CD14-positive monocyte (primary cell): ENCODE measurements at regions not wholly inside any gene's neighbourhood (a gene's known extent, or its start where the extent isn't known, plus 50 kb on each side); places are given as distances from the start of the nearest gene placed in this dataset.

Experiments
- DNase-seq, 3 donors: peaks; one replicate each; pipeline ENCODE4 v3.0.0-alpha.2; 2011 to 2022
- H2AFZ ChIP-seq: 2 replicates; pipeline ENCODE4 v1.6.0; 2012; ENCODE audit warnings: mild to moderate bottlenecking, low read depth, low read length, inconsistent platforms; ENCODE audit not compliant: insufficient read depth, poor library complexity, severe bottlenecking
- H3K27ac ChIP-seq, 2 donors: 1 replicate in 1 of 2; 2 replicates in 1 of 2; pipeline ENCODE4 v1.5.1; 2012 to 2013; ENCODE audit warnings: low read length in 2 of 2, control low read depth in 1 of 2, inconsistent platforms in 1 of 2, low read depth in 1 of 2, mild to moderate bottlenecking in 1 of 2
- H3K27me3 ChIP-seq, 2 donors: one replicate each; pipeline versions ENCODE4 v1.6.0 to v1.6.1; 2011 to 2013; ENCODE audit warnings: low read length in 2 of 2; ENCODE audit not compliant: control insufficient read depth in 2 of 2, insufficient read depth in 2 of 2
- H3K36me3 ChIP-seq, 2 donors: replicated peaks in 1 of 2; 1 replicate in 1 of 2; 2 replicates in 1 of 2; pipeline versions ENCODE4 v1.5.1 to v1.6.1; 2012 to 2013; ENCODE audit warnings: low read length in 2 of 2, control low read depth in 1 of 2, inconsistent platforms in 1 of 2, mild to moderate bottlenecking in 1 of 2; ENCODE audit not compliant: insufficient read depth in 2 of 2, control insufficient read depth in 1 of 2
- H3K4me1 ChIP-seq, 2 donors: 1 replicate in 1 of 2; 2 replicates in 1 of 2; pipeline versions ENCODE4 v1.5.1 to v1.6.1; 2012 to 2013; ENCODE audit warnings: low read length in 2 of 2, control low read depth in 1 of 2, inconsistent platforms in 1 of 2, mild to moderate bottlenecking in 1 of 2, moderate library complexity in 1 of 2; ENCODE audit not compliant: insufficient read depth in 2 of 2, control insufficient read depth in 1 of 2
- H3K4me2 ChIP-seq: replicated peaks from 2 replicates; pipeline ENCODE3; 2012; ENCODE audit warnings: low read length, moderate library complexity, mild to moderate bottlenecking; ENCODE audit not compliant: poor library complexity, severe bottlenecking; ENCODE audit errors: extremely low read depth
- H3K4me3 ChIP-seq, 3 experiments: fragments of 200-600 bp in 1 of 3; sonication (generic) in 1 of 3; replicated peaks in 1 of 3; 1 replicate in 2 of 3; 2 replicates in 1 of 3; pipeline ENCODE4 v1.5.1; 2011 to 2013; ENCODE audit warnings: low read length in 3 of 3, mild to moderate bottlenecking in 3 of 3, control low read depth in 2 of 3, low read depth in 2 of 3, inconsistent platforms in 1 of 3, moderate library complexity in 1 of 3
- H3K79me2 ChIP-seq: 2 replicates; pipeline ENCODE4 v1.6.0; 2012; ENCODE audit warnings: mild to moderate bottlenecking, control low read depth, inconsistent platforms, low read length, moderate library complexity; ENCODE audit not compliant: insufficient read depth
- H3K9ac ChIP-seq: 2 replicates; pipeline ENCODE4 v1.6.0; 2017; ENCODE audit warnings: low read length, mild to moderate bottlenecking; ENCODE audit not compliant: insufficient read depth, poor library complexity, severe bottlenecking
- H3K9me3 ChIP-seq, 2 donors: replicated peaks in 1 of 2; 1 replicate in 1 of 2; 2 replicates in 1 of 2; pipeline versions ENCODE4 v1.5.1 to v1.6.1; 2012 to 2013; ENCODE audit warnings: low read length in 2 of 2, control low read depth in 1 of 2; ENCODE audit not compliant: control insufficient read depth in 1 of 2, insufficient read depth in 1 of 2
- H4K20me1 ChIP-seq: 2 replicates; pipeline ENCODE4 v1.6.0; 2012; ENCODE audit warnings: mild to moderate bottlenecking, low read length, control low read depth, moderate library complexity; ENCODE audit not compliant: insufficient read depth
- H3K27ac Mint-ChIP-seq, 7 donors: one replicate each; pipeline ENCODE4 v1.8.0; 2020; ENCODE audit warnings: mild to moderate bottlenecking in 7 of 7, mixed read lengths in 7 of 7, moderate library complexity in 6 of 7, inconsistent platforms in 2 of 7
- H3K27me3 Mint-ChIP-seq, 3 donors: one replicate each; pipeline ENCODE4 v1.8.0; 2021 to 2022; ENCODE audit warnings: low read depth in 3 of 3, mild to moderate bottlenecking in 3 of 3, mixed read lengths in 3 of 3, moderate library complexity in 3 of 3, inconsistent platforms in 1 of 3
- H3K36me3 Mint-ChIP-seq, 2 donors: one replicate each; pipeline ENCODE4 v1.8.0; 2020; ENCODE audit warnings: mixed read lengths in 2 of 2, inconsistent platforms in 1 of 2, mild to moderate bottlenecking in 1 of 2
- H3K4me1 Mint-ChIP-seq: one replicate; pipeline ENCODE4 v1.8.0; 2020; ENCODE audit warnings: mild to moderate bottlenecking, mixed read lengths
- H3K4me3 Mint-ChIP-seq, 2 donors: one replicate each; pipeline ENCODE4 v1.8.0; 2020; ENCODE audit warnings: mild to moderate bottlenecking in 2 of 2, mixed read lengths in 2 of 2, moderate library complexity in 1 of 2
- H3K9me3 Mint-ChIP-seq, 7 donors: one replicate each; pipeline ENCODE4 v1.8.0; 2020 to 2022; ENCODE audit warnings: mixed read lengths in 7 of 7, mild to moderate bottlenecking in 6 of 7, moderate library complexity in 6 of 7, inconsistent platforms in 2 of 7
- WGBS: methylation state at CpG from one replicate; pipeline ENCODE4 v1.1.5; 2013; ENCODE audit warnings: missing lambda C conversion rate; ENCODE audit not compliant: insufficient coverage; 5-methylcytosine and 5-hydroxymethylcytosine counted together
- intact Hi-C, 2 donors: fragments of 100-400 bp; cut with micrococcal nuclease; formaldehyde crosslinking; loops; one replicate each; pipeline versions ENCODE4 v1.15.0 to v1.15.1; 2023
- TF ChIP-seq, protein P1 (sequence below): fragments of 200-600 bp; IDR thresholded peaks from one replicate; pipeline ENCODE4 v1.8.0; 2022; ENCODE audit warnings: antibody characterized with exemption, mild to moderate bottlenecking

DNA sequence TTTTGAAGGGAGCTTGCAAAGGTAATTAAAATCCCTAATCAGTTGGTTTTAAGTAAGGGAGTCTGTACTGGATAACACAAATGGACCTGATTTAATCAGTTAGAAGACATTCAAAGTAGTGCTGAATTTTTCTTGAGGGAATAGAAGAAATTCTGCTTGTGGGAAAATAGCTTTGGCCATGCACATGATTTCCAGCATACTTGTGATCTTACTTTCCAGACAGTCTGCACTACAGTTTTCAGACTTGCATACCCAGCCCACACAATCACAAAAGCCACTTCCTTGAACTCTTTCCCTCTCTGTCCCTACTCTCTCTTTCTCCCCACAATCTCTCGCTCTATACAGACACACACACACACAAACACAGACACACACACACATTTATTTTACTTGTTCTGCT, 852.1 kb downstream of the PLA2G4A start:
- Histone ChIP-seq H2AFZ (no peak overlapping the region), H4K20me1 (no peaks in the 10 kb centered on the region), H3K27ac (no peak overlapping the region), H3K4me2 (no peak overlapping the region), H3K4me3 (no peak overlapping the region), H3K9me3 (no peaks in the 10 kb centered on the region), H3K79me2 (no peaks in the 10 kb centered on the region), H3K9ac (no peak overlapping the region), H3K4me1 (no peaks in the 10 kb centered on the region), H3K36me3 (no peaks in the 10 kb centered on the region), H3K27me3 (no peaks in the 10 kb centered on the region)
- no peak overlapping the region for H3K4me3 Mint-ChIP-seq
- TF ChIP-seq, protein P1, sequence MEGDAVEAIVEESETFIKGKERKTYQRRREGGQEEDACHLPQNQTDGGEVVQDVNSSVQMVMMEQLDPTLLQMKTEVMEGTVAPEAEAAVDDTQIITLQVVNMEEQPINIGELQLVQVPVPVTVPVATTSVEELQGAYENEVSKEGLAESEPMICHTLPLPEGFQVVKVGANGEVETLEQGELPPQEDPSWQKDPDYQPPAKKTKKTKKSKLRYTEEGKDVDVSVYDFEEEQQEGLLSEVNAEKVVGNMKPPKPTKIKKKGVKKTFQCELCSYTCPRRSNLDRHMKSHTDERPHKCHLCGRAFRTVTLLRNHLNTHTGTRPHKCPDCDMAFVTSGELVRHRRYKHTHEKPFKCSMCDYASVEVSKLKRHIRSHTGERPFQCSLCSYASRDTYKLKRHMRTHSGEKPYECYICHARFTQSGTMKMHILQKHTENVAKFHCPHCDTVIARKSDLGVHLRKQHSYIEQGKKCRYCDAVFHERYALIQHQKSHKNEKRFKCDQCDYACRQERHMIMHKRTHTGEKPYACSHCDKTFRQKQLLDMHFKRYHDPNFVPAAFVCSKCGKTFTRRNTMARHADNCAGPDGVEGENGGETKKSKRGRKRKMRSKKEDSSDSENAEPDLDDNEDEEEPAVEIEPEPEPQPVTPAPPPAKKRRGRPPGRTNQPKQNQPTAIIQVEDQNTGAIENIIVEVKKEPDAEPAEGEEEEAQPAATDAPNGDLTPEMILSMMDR: no peak
- peaks cover 0 to 3% (median 0%) of the 10 kb centered on the region in 7 donors for H3K9me3 Mint-ChIP-seq
- WGBS: 67% methylated on average over 1 of the region's 1 CpG
- no peak for DNase-seq
- no peaks in the 10 kb centered on the region for H3K36me3 Mint-ChIP-seq
- no peak overlapping the region for H3K27ac Mint-ChIP-seq
- H3K4me1 Mint-ChIP-seq: no peaks in the 10 kb centered on the region
- peaks cover 0 to 2% (median 1%) of the 10 kb centered on the region in 3 donors for H3K27me3 Mint-ChIP-seq
- intact Hi-C loops: no loop called here

DNA sequence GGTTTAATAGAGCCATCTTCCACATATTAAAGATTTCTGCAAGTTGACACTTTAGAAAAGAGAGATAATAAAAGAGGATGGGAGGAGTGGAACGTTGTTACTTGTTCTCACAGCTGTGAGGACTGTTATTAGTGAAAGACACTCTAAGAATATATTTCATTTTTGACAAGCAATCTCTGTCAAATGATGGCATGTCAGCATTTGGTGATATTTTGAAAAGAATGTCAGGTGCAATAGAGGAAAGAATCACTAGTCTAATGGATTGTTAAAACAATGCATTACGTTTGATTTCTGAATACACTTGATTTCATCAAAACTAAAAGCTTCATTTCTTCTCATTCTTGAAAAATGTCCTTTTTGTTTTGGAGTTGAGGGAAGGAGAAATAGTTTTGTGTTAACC, 853.4 kb downstream of the PLA2G4A start:
- no peak overlapping the region for H3K9ac ChIP-seq
- Mint-ChIP-seq H3K36me3 (no peaks in the 10 kb centered on the region), H3K4me1 (no peaks in the 10 kb centered on the region), H3K27me3 (peaks cover 0 to 2% (median 1%) of the 10 kb centered on the region in 3 donors), H3K27ac (no peak overlapping the region), H3K9me3 (peaks cover 0 to 3% (median 0%) of the 10 kb centered on the region in 7 donors), H3K4me3 (no peak overlapping the region)
- intact Hi-C loops: no loop called here
- no peaks in the 10 kb centered on the region for H3K79me2 ChIP-seq
- TF ChIP-seq, protein P1: no peak
- no peak overlapping the region for H3K27ac ChIP-seq
- no peak overlapping the region for H3K4me3 ChIP-seq
- H2AFZ ChIP-seq: no peak overlapping the region
- no peaks in the 10 kb centered on the region for H4K20me1 ChIP-seq
- WGBS: no CpG with 5 or more reads among the region's 2 CpGs
- no peaks in the 10 kb centered on the region for H3K4me1 ChIP-seq
- H3K27me3 ChIP-seq: no peaks in the 10 kb centered on the region
- no peak overlapping the region for H3K4me2 ChIP-seq
- H3K36me3 ChIP-seq: no peaks in the 10 kb centered on the region
- no peak for DNase-seq
- no peaks in the 10 kb centered on the region for H3K9me3 ChIP-seq
